GM18868 (cell line): ENCODE measurements at regions not wholly inside any gene's neighbourhood (a gene's known extent, or its start where the extent isn't known, plus 50 kb on each side); places are given as distances from the start of the nearest gene placed in this dataset.
"Not testable (repeated sequence)": the region's sequence is repeated elsewhere in the genome, so short reads cannot be mapped to it uniquely, and the experiment has no call there.

Source experiments
- ATAC-seq: cut with Tn5 transposase; IDR thresholded peaks from one replicate; pipeline ENCODE4 v1.9.1; 2021; ENCODE audit warnings: mild to moderate bottlenecking, moderate library complexity; ENCODE audit not compliant: unreplicated experiment

DNA sequence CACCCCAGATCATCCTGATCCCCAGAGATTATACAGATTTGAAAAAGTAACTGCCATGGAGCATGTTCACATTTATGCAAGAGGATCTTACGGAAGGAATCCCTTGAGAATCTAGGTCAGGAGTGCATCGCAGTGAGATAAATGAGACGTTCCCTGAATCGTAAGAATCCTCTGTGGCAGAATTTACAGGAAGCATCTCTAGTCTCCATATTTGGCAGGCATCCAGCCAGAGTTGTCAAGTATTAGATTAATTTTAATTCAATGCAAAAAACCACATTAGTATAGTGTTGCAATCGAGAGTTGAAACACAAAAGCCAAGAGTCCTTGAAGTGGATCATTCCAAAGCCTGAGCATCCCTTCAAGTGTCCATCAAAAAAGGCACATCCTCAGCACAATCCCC is 100.8 kb downstream of the RRAGC start:
- ATAC-seq: no peak

DNA sequence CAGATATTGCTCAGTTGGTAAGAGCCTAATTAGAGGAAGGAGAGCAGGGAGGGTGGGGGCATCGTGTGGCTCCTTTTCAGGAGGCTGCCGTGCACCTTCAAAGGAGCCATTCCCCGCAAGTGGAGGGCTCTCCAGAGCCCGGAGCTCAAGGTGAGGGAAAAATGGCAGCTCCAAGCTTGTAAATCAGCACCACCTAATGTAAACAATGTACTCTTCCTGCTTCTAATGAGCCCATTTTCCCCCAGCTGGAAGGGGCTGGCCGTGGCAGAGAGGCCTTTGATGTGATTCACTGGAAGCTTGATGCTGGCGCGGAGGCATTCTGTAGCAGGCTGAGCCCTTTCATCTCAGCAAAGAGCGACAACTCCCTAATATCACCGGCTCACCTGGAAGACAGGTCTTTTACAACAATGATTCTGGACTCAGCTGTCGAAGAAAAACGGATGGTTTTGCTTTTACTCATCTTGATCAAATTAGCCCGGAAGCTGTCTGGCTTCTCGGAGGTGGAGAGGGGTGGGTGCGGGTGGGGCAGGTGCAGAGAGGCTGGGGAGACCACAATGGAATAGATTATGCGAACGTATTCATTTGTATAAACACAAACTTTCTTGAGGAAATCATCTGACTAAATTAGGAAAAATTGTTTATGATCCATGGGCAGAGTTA is 112.5 kb downstream of the RRAGC start:
- ATAC-seq: no peak

DNA sequence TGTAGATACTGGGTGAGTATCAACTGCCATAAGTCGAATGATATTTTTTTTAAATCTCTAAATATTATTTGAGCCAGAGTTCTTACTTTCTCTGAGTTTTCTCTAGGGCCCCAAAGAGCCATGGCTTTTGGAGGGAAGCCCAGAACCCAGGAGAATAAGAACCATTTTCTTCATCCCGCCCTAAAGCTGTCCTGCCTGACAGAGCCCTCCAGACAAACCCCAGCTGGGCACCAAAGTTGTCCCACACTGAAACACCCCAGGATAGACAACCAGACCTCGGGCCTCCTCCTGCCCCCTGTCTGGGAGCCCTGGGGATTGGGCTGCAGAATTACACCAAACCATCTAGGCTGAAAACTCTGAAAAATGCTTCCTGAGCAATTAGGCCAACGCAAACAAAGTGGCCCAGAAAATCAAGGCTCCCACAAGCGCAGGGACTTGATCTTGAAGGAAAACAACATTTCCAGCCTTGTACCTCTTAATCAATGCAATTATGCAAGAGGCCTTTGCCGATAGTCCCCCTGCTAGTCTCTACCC is 113.1 kb downstream of the RRAGC start:
- no peak for ATAC-seq

DNA sequence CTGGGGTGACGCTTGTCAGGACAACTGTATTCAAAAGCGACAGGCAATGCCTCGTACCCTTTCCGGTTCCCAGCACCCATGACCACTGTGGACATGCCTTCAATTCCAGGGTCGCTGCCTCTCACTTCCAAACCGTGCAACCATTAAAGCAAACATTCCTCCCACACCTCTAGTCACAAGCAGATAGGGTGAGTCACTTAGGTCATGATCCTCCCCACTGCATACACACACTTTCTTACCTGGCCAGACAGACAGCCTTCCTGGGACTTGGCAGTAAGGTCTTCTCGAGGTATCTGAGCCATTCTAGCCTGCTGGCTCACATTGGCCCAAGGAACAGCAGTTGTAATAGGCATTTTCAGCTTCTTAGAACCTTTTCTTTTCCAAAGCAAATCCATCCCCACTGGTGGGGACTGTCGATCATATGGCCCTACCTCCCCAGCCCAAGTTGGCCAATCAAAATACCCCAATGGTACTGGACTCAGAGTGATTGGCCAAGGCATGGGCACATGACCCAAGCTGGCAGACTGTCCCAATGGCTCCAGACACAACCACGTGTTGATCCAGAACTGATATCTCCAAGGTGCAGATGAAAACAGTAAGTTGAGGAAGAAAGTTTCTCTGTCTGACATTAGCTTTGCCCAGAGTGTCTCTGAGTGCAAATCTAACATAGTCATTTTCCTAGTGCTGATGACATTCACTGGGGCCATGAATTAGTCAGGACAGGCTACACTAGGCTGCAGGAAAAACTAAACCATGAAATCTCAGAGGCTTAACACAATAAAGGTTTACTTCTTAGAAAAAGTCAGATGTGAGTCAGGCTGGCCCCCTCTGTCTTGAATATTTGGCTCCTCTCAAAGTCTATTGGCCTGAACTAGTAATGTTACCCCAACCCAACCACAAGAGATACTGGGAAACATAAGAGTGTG is 113.8 kb downstream of the RRAGC start:
- ATAC-seq: no peak

DNA sequence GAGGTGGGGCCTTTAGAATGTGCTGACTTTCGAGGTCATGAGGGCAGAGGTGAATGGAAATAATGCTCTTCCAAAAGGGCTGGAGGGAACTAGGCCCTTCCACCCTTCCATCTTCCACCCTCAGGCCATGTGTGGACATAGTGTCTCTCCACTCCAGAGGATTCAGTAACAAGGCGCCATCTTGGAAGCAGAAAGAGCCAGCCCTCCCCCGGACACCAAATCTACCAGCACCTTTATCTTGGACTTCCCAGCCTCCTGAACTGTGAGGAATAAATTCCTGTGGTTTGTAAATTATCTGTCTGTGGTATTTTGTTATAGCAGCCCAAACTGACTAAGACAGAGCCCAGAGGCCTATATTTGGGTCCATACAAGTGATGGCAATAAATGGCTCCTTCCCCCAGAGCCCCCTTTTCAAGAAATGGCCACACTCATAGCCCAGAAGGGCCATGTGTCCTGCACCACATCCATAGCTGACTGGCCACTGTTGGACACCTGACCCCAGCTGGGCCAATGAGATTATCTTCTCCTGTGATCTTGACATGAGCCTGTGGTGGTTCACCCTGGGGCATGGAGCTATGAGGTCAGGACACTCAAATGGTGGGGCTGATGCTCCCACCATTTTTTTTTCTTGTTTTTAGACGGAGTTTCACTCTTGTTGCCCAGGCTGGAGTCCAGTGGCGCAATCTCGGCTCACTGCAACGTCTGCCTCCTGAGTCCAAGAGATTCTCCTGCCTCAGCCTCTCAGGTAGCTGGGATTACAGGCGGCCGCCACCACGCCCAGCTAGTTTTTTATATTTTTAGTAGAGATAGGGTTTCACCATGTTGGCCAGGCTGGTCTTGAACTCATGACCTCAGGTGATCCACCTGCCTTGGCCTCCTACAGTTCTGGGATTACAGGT is 114.9 kb downstream of the RRAGC start:
- ATAC-seq: no peak

DNA sequence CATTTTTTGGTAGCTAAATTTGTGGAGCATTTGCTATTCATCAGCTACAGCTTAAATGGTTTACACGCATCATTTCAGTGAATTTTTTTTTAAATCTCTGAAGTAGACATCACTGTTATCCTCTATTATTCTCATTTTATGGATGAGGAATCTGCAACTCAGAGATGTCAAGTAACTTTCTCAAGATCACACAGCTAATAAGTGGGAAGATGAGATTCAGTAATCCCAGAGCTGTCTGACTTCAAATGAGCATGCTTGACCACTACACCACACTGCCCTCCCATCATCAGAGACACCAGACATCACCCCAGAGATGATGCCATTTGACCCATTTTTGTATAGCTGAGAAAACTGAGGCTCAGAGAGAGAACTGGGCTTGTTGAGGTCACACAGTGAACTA is 116.4 kb downstream of the RRAGC start:
- ATAC-seq: no peak

DNA sequence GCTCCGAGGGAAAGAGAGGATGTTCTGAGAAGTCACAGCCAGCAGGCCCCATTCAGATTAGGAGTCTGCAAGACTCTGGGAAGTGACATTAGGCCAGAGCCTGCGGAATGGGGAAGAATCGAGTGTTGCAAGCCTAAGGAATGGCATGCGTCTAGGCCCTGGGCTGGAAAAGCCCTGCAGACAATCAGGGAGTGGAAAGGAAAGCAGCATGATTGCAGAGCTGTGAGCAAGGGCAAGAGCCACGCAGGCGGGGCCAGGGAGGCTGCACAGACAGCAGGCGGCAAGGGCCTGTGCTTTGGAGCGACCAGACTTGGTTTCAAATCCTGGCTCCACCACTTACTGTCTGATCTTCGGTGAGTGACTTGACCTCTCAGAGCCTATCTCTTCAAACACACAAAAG is 118.2 kb downstream of the RRAGC start:
- ATAC-seq: no peak

DNA sequence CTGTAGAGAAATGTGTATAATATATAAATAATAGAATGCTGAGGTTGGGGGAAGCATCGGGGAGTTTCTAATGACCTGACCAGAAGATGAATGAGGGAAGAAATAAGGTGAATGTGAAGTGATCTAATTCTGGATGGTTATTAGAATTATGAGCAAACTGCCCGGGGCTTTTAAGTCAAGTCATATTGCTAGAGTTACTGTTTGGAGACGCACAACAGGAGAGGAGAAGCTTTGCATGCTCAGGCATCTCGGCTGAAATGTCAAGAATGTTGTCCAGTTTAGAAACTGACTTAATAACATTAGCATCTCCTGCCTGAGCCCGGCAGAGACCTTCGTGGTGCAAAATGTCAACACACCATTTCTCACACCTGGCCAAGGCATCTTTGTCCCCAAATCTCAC is 119.1 kb downstream of the RRAGC start:
- no peak for ATAC-seq

DNA sequence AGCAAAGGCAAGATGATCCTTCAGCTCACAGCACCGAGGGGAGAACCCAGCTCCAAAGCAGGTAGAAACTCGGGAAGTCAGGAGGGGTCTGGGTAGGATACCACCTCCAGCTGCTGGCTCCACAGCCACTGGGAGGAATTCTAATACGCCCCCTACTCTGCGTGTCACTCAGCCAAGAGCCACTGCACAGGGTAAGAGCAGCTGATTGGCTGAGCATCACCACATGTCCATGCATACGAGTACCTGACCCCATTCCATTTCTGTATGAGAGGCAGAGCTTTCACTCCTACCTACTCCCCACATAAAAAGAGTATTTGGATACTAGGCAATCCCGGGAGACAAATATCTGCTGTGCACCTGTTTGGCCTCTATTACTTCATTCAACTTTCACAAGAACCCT is 121.4 kb downstream of the RRAGC start:
- no peak for ATAC-seq

DNA sequence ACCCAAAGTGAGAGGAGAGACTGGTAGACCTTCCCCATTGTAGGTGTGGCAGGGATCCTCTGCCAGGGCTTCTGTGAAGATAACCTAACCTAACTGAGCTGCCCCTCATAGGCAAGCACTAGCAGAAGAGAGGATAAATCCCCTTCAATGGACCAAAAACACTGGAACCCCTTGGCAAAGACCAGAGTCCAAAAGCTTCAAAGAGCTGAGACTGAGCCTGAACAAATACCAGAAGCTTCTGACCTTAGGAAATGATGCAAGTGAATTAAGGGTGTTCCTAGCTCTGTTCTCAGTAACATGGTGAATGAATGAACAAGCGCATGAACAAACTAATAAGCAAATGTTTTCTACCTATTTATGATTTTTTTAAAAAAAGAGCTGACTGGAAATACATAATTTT is 123.2 kb downstream of the RRAGC start:
- no peak for ATAC-seq

DNA sequence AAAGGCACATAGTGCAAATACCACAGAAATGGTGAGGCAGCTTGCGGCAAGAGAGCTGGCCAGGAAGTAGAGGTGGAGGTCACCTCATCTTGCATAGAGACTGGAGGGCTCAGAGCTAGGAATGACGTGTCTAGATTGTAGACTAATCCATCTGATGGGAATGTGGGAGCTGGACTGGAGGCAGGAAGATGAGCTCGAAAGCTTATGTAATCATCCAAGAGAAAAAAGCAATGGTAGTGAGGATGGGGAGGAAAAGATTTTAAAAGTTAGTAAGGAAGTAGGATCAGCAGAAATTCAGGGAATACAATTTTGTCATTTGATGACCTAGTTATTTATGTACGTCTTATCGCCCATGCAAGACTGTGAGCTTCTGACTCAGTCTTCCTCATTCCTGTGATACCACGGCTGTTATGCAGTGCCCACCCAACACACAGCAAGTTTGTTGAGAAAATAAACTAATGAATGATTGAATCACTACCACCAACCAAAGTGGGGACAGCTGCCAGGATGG is 123.9 kb downstream of the RRAGC start:
- no peak for ATAC-seq

DNA sequence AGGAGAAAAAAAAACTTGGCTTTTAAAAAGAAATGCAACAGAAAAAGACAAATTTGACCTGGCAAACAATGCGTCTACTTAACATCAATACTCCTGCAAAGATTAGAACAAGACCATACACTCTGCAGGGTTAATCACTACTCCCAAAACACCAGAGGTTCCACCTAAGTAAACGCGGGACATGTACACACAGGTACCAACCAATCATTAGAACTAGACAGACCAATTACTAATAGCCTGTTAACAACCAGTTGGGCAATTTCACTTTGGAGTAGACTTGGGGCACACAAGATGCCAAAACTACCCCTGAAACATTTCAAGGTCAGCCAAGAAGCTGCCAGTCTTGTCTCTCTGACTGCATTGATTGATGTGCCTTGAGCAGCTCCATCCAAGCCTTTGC is 125.8 kb downstream of the RRAGC start:
- no peak for ATAC-seq

DNA sequence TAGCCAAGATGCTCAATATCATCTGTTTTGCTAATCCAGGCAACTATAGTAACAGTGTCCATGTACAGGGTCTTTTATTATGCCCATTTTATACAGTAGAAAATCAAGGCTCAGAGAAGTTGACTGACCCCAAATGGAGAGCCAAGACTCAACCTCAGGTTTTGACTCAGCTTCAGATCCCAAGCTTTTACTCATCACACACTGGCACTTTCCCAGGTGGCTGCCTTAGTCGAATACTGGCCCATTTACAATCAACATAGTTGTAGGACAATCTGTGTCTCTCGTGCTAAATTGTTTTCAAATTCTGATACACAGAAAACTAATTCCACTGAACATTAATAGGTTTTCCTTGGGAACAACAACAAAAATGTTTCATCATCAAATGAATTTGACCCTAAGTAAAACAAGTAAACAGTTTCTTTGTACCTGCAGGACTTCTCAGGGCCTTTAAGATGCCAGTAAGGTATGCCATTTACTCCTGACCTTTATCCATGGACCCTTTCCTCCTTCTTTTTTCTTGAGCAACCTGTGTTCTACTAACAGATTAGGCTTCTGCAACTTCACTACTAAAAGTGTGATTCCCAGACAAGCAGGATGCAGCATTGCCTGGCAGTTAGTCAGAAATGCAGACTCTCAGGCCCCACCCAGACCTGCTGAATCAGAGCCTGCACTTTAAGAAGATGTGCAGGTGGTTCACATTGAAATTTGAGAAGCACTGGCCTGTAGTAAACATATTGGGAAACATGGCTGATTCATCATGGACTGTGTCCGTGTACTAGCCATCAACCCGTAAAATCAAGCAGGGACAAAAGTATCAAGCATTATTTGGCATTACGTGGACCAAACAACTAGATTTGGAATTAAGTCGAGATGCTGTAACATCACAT is 128.8 kb downstream of the RRAGC start:
- no peak for ATAC-seq

DNA sequence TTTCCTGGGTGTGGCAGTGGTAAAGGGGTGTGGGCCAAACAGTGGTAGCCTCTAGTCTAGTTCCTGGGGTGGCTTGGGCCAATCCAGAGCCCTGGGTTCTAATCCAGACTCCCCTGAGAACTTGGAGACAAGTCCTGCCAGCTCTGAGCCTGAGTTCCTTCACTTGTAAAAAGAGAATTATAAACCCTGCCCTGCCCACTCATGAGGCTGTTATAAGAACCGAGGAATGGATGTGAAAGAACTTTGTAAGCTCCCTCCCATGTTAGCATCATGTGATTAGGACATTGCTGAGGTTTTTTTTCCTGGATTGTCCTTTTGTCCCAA is 131.0 kb downstream of the RRAGC start:
- ATAC-seq: no peak

DNA sequence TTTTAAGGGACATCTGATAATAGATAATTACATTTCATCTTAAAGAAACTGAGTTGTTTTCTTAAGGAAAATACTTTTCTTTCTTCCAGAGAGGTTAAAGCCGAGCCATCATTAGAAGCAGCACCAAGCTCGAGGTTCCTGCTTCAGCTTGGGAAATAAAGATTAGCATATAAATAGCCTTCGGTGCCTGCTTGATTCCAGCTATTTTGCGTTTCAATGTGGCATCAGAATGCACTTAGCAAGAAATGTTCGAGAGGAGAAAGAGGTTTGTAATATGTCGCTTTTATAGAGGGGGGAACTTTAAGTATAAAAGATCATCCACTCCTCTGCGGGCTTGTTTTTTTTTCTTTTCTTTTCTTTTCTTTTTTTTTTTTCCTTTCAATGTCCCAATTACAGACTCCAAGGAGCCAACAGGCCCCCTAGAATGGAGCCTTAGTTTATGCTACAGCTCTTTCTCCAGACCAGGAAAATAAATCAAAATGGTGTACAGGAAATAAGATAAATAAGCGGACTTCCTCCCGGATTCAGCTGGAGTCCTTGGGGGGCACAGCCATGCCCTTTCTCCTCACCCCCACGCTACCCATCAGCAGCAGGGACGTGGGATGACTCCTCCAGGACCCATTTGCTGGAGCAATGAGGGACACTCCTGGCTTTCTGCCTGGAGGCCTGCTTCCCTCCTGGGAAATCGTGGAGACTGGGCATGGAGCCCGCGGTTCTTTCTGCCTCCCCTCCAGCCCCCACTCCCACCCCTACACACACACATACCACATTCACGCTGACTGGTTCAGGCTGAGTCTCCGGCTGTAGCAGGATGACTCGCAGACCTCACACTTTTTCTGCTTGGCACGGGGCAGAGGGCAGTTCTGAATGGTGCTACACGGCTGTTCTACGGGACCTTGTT is 131.6 kb downstream of the RRAGC start:
- no peak for ATAC-seq

DNA sequence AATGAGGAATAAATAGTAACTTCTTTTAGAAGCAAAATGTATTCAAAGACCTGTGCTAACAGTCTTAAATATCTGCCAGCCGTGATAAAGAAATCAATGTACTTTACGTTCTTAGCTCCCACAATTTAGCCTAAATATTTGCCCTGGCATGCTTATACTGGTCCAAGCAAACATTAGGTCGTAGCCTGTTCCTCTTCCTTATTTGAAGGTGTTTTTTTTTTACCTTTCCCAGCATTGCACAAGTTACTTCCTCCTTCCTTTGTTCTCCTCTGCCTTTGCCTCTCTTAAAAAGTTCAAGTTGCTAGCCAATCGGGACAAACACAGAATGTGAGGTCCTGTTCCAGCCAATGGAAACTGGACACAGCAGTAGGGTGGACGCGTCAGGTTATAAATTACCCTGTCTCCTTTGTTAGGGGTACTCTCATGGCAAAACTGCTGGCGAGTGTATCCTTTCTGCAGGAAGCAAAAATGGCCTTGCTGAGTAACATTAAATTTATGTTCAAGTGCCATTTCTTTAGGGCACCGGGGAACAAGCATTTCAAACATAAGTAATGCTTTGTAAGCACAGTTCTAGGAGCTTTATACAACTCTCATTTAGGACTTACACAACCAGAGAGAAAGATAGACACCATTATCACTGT is 134.1 kb downstream of the RRAGC start:
- not testable (repeated sequence) for ATAC-seq

DNA sequence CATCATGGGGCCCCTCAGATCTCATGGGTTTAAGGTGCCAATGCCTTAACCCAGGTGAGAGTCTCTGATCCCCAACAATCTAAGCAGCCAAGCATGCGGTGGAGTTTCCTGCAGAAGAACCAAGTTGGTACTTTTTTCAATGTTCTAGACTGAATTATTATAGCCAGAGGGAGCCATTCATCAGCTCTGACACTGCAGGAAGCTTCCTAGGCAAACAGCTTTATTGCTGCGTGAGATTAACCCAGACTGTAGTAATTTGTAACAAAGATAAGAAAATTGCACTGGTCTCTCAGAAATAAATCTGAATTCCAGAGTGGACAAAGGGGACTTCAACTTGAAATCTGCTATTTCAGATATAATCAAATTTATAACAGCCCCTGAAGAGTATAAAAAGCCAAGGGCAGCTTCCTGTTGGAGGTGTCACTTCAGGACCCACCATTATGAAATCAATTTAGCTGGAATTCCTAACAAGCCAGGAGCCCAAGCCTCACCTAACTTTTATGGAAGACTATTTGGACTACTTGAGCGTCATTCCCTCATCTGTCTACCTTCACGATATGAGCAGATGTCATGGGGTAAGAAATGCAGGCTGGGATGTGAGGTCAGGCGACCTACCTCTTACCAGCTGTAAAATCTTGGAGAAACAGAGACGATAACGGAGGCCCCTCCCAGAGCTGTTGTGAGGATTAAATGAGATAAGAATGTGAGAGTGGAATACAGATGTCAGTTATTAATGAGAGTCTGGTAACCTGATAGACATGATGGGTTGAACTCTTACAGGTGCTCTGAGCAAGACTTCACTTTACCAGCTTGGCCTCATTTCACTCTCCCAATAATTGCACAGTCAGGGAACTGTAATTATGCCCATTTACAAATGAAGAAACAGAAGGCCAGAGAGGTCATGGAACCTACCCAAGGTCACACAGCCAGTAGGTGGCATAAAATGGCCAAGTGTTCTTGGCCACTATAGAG is 135.1 kb downstream of the RRAGC start:
- ATAC-seq: no peak
